Fibroblast of villous mesenchyme (primary cell): ENCODE measurements at regions not wholly inside any gene's neighbourhood (a gene's known extent, or its start where the extent isn't known, plus 50 kb on each side); places are given as distances from the start of the nearest gene placed in this dataset.
"Not testable (repeated sequence)": the region's sequence is repeated elsewhere in the genome, so short reads cannot be mapped to it uniquely, and the experiment has no call there.

Experiments
- DNase-seq: peaks from one replicate; pipeline ENCODE4 v3.0.0-alpha.2; 2010; ENCODE audit warnings: low read depth
- H3K4me3 ChIP-seq: 2 replicates; pipeline ENCODE4 v1.5.1; 2011; ENCODE audit warnings: low read depth, mild to moderate bottlenecking, low read length
- CTCF ChIP-seq: IDR thresholded peaks from 2 replicates; pipeline ENCODE4 v1.5.1; 2012; ENCODE audit warnings: low read depth, mild to moderate bottlenecking, low read length; ENCODE audit not compliant: insufficient read depth

- no peak overlapping the region for H3K4me3 ChIP-seq
- DNase-seq = no peak
- TF ChIP-seq CTCF = no peak
These were observed 121.1 kb upstream of the DMRT1 start for GRCh38 chr9:720239-720881.

GRCh38 chr9:722388-722980, 119.0 kb upstream of the DMRT1 start:
- no peak for TF ChIP-seq CTCF
- no peak overlapping the region for H3K4me3 ChIP-seq
- DNase-seq = no peak

- H3K4me3 ChIP-seq, DNase-seq: not testable (repeated sequence)
These were observed 117.0 kb upstream of the DMRT1 start for GRCh38 chr9:724461-724860.

GRCh38 chr9:726005-726404, 115.5 kb upstream of the DMRT1 start:
- no peak for DNase-seq
- no peak overlapping the region for H3K4me3 ChIP-seq
- TF ChIP-seq CTCF = no peak

GRCh38 chr9:727767-728166, 113.7 kb upstream of the DMRT1 start:
- no peak for DNase-seq
- no peak for TF ChIP-seq CTCF
- no peak overlapping the region for H3K4me3 ChIP-seq

- no peak for DNase-seq
- no peak overlapping the region for H3K4me3 ChIP-seq
- TF ChIP-seq CTCF = no peak
These were observed 113.0 kb upstream of the DMRT1 start for GRCh38 chr9:728535-728934.

GRCh38 chr9:731474-731873, 110.0 kb upstream of the DMRT1 start:
- no peak for TF ChIP-seq CTCF
- no peak for DNase-seq

More at GRCh38 chr9:731474-731873, 110.0 kb upstream of the DMRT1 start:
- no peak overlapping the region for H3K4me3 ChIP-seq
